ENCODE measurements at regions not wholly inside any gene's neighbourhood (a gene's known extent, or its start where the extent isn't known, plus 50 kb on each side); places are given as distances from the start of the nearest gene placed in this dataset.

DNA sequence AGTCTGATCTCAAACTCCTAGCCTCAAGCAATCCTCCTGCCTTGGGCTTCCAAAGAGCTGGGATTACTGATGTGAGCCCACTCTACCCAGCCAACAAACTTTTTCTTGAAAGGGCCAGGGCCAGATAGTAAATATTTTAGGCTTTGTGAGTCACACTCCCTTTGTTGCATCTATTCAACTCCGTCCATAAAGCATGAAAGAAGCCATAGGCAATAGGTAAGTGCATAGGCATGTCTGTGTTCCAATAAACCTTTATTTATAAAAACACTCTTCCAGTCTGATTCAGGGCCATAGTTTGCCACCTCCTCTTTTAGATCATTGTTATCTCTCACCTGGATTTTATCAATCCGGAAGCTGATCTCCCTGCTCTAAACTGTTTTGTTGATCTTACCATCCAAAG is 105.6 kb upstream of the BMPER start:
- TF ChIP-seq, protein P1, sequence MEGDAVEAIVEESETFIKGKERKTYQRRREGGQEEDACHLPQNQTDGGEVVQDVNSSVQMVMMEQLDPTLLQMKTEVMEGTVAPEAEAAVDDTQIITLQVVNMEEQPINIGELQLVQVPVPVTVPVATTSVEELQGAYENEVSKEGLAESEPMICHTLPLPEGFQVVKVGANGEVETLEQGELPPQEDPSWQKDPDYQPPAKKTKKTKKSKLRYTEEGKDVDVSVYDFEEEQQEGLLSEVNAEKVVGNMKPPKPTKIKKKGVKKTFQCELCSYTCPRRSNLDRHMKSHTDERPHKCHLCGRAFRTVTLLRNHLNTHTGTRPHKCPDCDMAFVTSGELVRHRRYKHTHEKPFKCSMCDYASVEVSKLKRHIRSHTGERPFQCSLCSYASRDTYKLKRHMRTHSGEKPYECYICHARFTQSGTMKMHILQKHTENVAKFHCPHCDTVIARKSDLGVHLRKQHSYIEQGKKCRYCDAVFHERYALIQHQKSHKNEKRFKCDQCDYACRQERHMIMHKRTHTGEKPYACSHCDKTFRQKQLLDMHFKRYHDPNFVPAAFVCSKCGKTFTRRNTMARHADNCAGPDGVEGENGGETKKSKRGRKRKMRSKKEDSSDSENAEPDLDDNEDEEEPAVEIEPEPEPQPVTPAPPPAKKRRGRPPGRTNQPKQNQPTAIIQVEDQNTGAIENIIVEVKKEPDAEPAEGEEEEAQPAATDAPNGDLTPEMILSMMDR (IDR thresholded peaks at IDR 0.05; ENCODE audit: insufficient read depth, low read depth, low read length), result no peak
- TF ChIP-seq EZH2 (IDR thresholded peaks at IDR 0.05; ENCODE audit: insufficient read depth, low read length), result no peak
